Osteoblast (primary cell): ENCODE measurements at regions not wholly inside any gene's neighbourhood (a gene's known extent, or its start where the extent isn't known, plus 50 kb on each side); places are given as distances from the start of the nearest gene placed in this dataset.

Experiments
- DNase-seq: peaks from one replicate; pipeline ENCODE4 v3.0.0; 2011; ENCODE audit warnings: low spot score, mixed read lengths; ENCODE audit not compliant: insufficient read length; ENCODE audit errors: missing footprints
- H2AFZ ChIP-seq: 2 replicates; pipeline ENCODE4 v1.6.0; 2011; ENCODE audit warnings: mild to moderate bottlenecking, low read length
- H3K27ac ChIP-seq: 2 replicates; pipeline ENCODE4 v1.5.1; 2011; ENCODE audit warnings: mild to moderate bottlenecking, low read depth, low read length, moderate library complexity
- H3K27me3 ChIP-seq: 2 replicates; pipeline ENCODE4 v1.6.0; 2012; ENCODE audit warnings: mild to moderate bottlenecking, control low read depth, inconsistent platforms, low read length, moderate library complexity; ENCODE audit not compliant: insufficient read depth
- H3K36me3 ChIP-seq: 2 replicates; pipeline ENCODE4 v1.5.1; 2011; ENCODE audit warnings: mild to moderate bottlenecking, low read length, control low read depth, moderate library complexity; ENCODE audit not compliant: insufficient read depth
- H3K4me1 ChIP-seq: 2 replicates; pipeline ENCODE4 v1.5.1; 2011; ENCODE audit warnings: mild to moderate bottlenecking, low read length, control low read depth, moderate library complexity; ENCODE audit not compliant: insufficient read depth
- H3K4me2 ChIP-seq: 2 replicates; pipeline ENCODE4 v1.6.0; 2011; ENCODE audit warnings: mild to moderate bottlenecking, low read length; ENCODE audit not compliant: insufficient read depth
- H3K4me3 ChIP-seq: fragments of 200-600 bp; sonication (generic); 3 replicates; pipeline ENCODE4 v1.5.1; 2012; ENCODE audit warnings: mild to moderate bottlenecking, low read length, inconsistent platforms; ENCODE audit not compliant: insufficient read depth
- H3K79me2 ChIP-seq: 2 replicates; pipeline ENCODE4 v1.6.0; 2012; ENCODE audit warnings: mild to moderate bottlenecking, low read length, control low read depth, inconsistent platforms; ENCODE audit not compliant: insufficient read depth
- H3K9me3 ChIP-seq: 2 replicates; pipeline ENCODE4 v1.5.1; 2011; ENCODE audit warnings: low read depth, low read length, control low read depth
- H4K20me1 ChIP-seq: 2 replicates; pipeline ENCODE4 v1.6.0; 2012; ENCODE audit warnings: mild to moderate bottlenecking, low read length, control low read depth; ENCODE audit not compliant: insufficient read depth
- CTCF ChIP-seq: IDR thresholded peaks from 2 replicates; pipeline ENCODE4 v1.5.1; 2011; ENCODE audit warnings: mild to moderate bottlenecking, low read depth, low read length, moderate library complexity; ENCODE audit errors: extremely low read depth

DNA sequence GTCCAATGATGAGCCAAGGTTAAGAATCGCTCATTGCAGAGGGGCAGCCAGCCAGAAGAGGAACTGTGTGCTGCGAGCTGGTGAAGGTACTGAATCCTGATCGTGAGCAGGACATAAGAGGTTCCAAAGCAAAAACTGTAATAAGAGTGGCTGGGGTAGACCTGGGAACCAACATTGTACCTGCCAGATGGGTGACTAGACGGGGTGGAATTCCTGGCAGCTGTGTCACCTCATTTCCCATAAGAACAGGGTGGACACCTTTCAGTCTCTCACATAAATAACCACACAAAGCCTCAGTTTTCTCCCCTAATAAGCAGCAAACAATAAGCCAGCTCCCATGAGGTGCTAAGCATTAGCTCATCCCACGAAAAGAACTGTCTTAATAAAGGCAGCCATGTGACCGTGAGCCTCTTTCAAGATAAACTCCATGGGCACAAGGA lies 290.3 kb downstream of the SOX9 start:
- no peaks in the 10 kb centered on the region for H3K9me3 ChIP-seq
- DNase-seq = no peak
- no peak overlapping the region for H3K27ac ChIP-seq
- no peak for TF ChIP-seq CTCF
- no peak overlapping the region for H3K4me3 ChIP-seq
- H2AFZ ChIP-seq = no peak overlapping the region
- H3K36me3 ChIP-seq = no peaks in the 10 kb centered on the region
- no peaks in the 10 kb centered on the region for H4K20me1 ChIP-seq
- H3K4me1 ChIP-seq = peaks cover 29% of the 10 kb centered on the region
- H3K79me2 ChIP-seq = no peaks in the 10 kb centered on the region
- H3K4me2 ChIP-seq = no peak overlapping the region
- no peaks in the 10 kb centered on the region for H3K27me3 ChIP-seq

GRCh38 chr17:72412650-72413076 lies 291.8 kb downstream of the SOX9 start:
- Histone ChIP-seq H3K79me2 (no peaks in the 10 kb centered on the region), H3K4me1 (peaks cover 19% of the 10 kb centered on the region), H3K27me3 (no peaks in the 10 kb centered on the region), H3K36me3 (no peaks in the 10 kb centered on the region), H3K9me3 (peaks cover under 1% of the 10 kb centered on the region), H3K4me2 (no peak overlapping the region), H2AFZ (no peak overlapping the region), H3K27ac (no peak overlapping the region), H4K20me1 (no peaks in the 10 kb centered on the region), H3K4me3 (no peak overlapping the region)
- no peak for TF ChIP-seq CTCF
- DNase-seq = no peak

GRCh38 chr17:72413077-72414031 lies 292.5 kb downstream of the SOX9 start:
- no peak for TF ChIP-seq CTCF

GRCh38 chr17:72414032-72414396 lies 293.2 kb downstream of the SOX9 start:
- no peak overlapping the region for H3K27ac ChIP-seq
- H3K27me3 ChIP-seq = no peaks in the 10 kb centered on the region
- no peak for TF ChIP-seq CTCF
- H2AFZ ChIP-seq = no peak overlapping the region
- H3K4me2 ChIP-seq = no peak overlapping the region
- no peaks in the 10 kb centered on the region for H3K36me3 ChIP-seq
- peaks cover 10% of the 10 kb centered on the region for H3K4me1 ChIP-seq
- DNase-seq = no peak
- H3K9me3 ChIP-seq = peaks cover 2% of the 10 kb centered on the region
- no peak overlapping the region for H3K4me3 ChIP-seq
- no peaks in the 10 kb centered on the region for H3K79me2 ChIP-seq
- H4K20me1 ChIP-seq = no peaks in the 10 kb centered on the region

More at GRCh38 chr17:72413077-72414031, 292.5 kb downstream of the SOX9 start:
- no peak overlapping the region for H3K4me2 ChIP-seq
- no peak overlapping the region for H3K27ac ChIP-seq
- no peak overlapping the region for H3K4me3 ChIP-seq
- H3K27me3 ChIP-seq = no peaks in the 10 kb centered on the region
- no peaks in the 10 kb centered on the region for H4K20me1 ChIP-seq
- H3K9me3 ChIP-seq = peaks cover 2% of the 10 kb centered on the region
- H3K36me3 ChIP-seq = no peaks in the 10 kb centered on the region
- H2AFZ ChIP-seq = no peak overlapping the region
- H3K79me2 ChIP-seq = no peaks in the 10 kb centered on the region
- no peak for DNase-seq
- peaks cover 12% of the 10 kb centered on the region for H3K4me1 ChIP-seq
